Adrenal gland (tissue), 5 donors: ENCODE measurements at regions not wholly inside any gene's neighbourhood (a gene's known extent, or its start where the extent isn't known, plus 50 kb on each side); places are given as distances from the start of the nearest gene placed in this dataset.

Experiments
- CTCF ChIP-seq, 6 experiments: fragments of 450-650 bp in 4 of 6; fragments of 200-600 bp in 2 of 6; sonication (generic) in 1 of 6; IDR thresholded peaks; 1 replicate in 5 of 6; 2 replicates in 1 of 6; pipeline versions ENCODE4 v1.5.1 to v1.8.0; 2016 to 2021; ENCODE audit warnings: antibody characterized with exemption in 6 of 6, mild to moderate bottlenecking in 2 of 6, moderate library complexity in 1 of 6
- POLR2A ChIP-seq, 2 donors: fragments of 450-650 bp; IDR thresholded peaks; one replicate each; pipeline ENCODE4 v1.6.1; 2017; ENCODE audit warnings: antibody characterized with exemption in 2 of 2, mild to moderate bottlenecking in 2 of 2, moderate library complexity in 1 of 2
- donor health status: DM: no; HTN: no; CAD: no.

- TF ChIP-seq CTCF (IDR thresholded peaks at IDR 0.05) = no peak
- TF ChIP-seq POLR2A (IDR thresholded peaks at IDR 0.05) = no peak
Observed at GRCh38 chr10:128860574-128860973, 606.5 kb upstream of the MGMT start.
